ENCODE measurements at regions not wholly inside any gene's neighbourhood (a gene's known extent, or its start where the extent isn't known, plus 50 kb on each side); places are given as distances from the start of the nearest gene placed in this dataset.

GRCh38 chr14:38774162-38774561 lies 328.9 kb downstream of the SEC23A start:
- TF ChIP-seq RNF2 (conservative IDR thresholded peaks at IDR 0.05; ENCODE audit: low read depth): no peak
- no peak for TF ChIP-seq CTCF (CRISPR knock-in tag; IDR thresholded peaks at IDR 0.05)
- TF ChIP-seq MTF1 (CRISPR knock-in tag; IDR thresholded peaks at IDR 0.05): no peak
- TF ChIP-seq SMAD9 (CRISPR knock-in tag; IDR thresholded peaks at IDR 0.05): no peak
- no peak for TF ChIP-seq ZNF562 (CRISPR knock-in tag; IDR thresholded peaks at IDR 0.05; ENCODE audit: borderline replicate concordance)
- TF ChIP-seq ZNF12 (CRISPR knock-in tag; IDR thresholded peaks at IDR 0.05): no peak

Data from HepG2 (cell line).